ENCODE measurements at regions not wholly inside any gene's neighbourhood (a gene's known extent, or its start where the extent isn't known, plus 50 kb on each side); places are given as distances from the start of the nearest gene placed in this dataset.

- H3K4me2 ChIP-seq, result no peak overlapping the region
- H3K4me1 ChIP-seq (ENCODE audit: insufficient read depth), result no peaks in the 10 kb centered on the region
- no peak overlapping the region for H3K4me3 ChIP-seq
- no peak for DNase-seq (ENCODE audit: low spot score)
- no peak overlapping the region for H3K27ac ChIP-seq
- H3K9me2 ChIP-seq (replicated peaks; ENCODE audit: insufficient read depth), result no peaks in the 10 kb centered on the region
- no peaks in the 10 kb centered on the region for H3K9me3 ChIP-seq (ENCODE audit: low read depth)
- 85% methylated on average over 19 of the region's 19 CpGs for WGBS (ENCODE audit: low lambda C conversion rate, missing lambda C conversion rate)
- no peaks in the 10 kb centered on the region for H3K27me3 ChIP-seq
- H2AFZ ChIP-seq, result no peak overlapping the region
- no peak for TF ChIP-seq EZH2phosphoT487 (IDR thresholded peaks at IDR 0.05; ENCODE audit: low read depth, severe bottlenecking, unreplicated experiment)
- no peak for TF ChIP-seq CTCF (IDR thresholded peaks at IDR 0.05; ENCODE audit: poor library complexity)
- no peak for TF ChIP-seq EZH2 (IDR thresholded peaks at IDR 0.05; ENCODE audit: borderline replicate concordance)
- no peaks in the 10 kb centered on the region for H3K79me2 ChIP-seq
- no peaks in the 10 kb centered on the region for H4K20me1 ChIP-seq (ENCODE audit: insufficient read depth, poor library complexity, severe bottlenecking)
- H3K36me3 ChIP-seq (replicated peaks; ENCODE audit: insufficient read depth, low read depth), result no peaks in the 10 kb centered on the region
These were observed 134.2 kb downstream of the OR13A1 start for GRCh38 chr10:45180946-45181875.

- H3K4me3 ChIP-seq, result no peak overlapping the region
- WGBS (ENCODE audit: low lambda C conversion rate, missing lambda C conversion rate), result 90% methylated on average over 4 of the region's 4 CpGs
- no peaks in the 10 kb centered on the region for H3K27me3 ChIP-seq
- no peaks in the 10 kb centered on the region for H3K9me2 ChIP-seq (replicated peaks; ENCODE audit: insufficient read depth)
- H3K36me3 ChIP-seq (replicated peaks; ENCODE audit: insufficient read depth, low read depth), result no peaks in the 10 kb centered on the region
- DNase-seq (ENCODE audit: low spot score), result no peak
- H4K20me1 ChIP-seq (ENCODE audit: insufficient read depth, poor library complexity, severe bottlenecking), result no peaks in the 10 kb centered on the region
- no peaks in the 10 kb centered on the region for H3K79me2 ChIP-seq
- H3K9me3 ChIP-seq (ENCODE audit: low read depth), result no peaks in the 10 kb centered on the region
- TF ChIP-seq EZH2 (IDR thresholded peaks at IDR 0.05; ENCODE audit: borderline replicate concordance) (no peak), CTCF (IDR thresholded peaks at IDR 0.05; ENCODE audit: poor library complexity) (no peak), EZH2phosphoT487 (IDR thresholded peaks at IDR 0.05; ENCODE audit: low read depth, severe bottlenecking, unreplicated experiment) (no peak)
- H3K4me2 ChIP-seq, result no peak overlapping the region
- H3K27ac ChIP-seq, result no peak overlapping the region
- H2AFZ ChIP-seq, result no peak overlapping the region
- no peaks in the 10 kb centered on the region for H3K4me1 ChIP-seq (ENCODE audit: insufficient read depth)
These were observed 132.2 kb downstream of the OR13A1 start for GRCh38 chr10:45183174-45183573.

- Histone ChIP-seq H3K27ac (no peak overlapping the region), H3K4me1 (ENCODE audit: insufficient read depth) (no peaks in the 10 kb centered on the region), H3K36me3 (replicated peaks; ENCODE audit: insufficient read depth, low read depth) (no peaks in the 10 kb centered on the region), H3K79me2 (no peaks in the 10 kb centered on the region), H3K4me2 (no peak overlapping the region), H3K9me3 (ENCODE audit: low read depth) (no peaks in the 10 kb centered on the region), H3K9me2 (replicated peaks; ENCODE audit: insufficient read depth) (no peaks in the 10 kb centered on the region), H4K20me1 (ENCODE audit: insufficient read depth, poor library complexity, severe bottlenecking) (no peaks in the 10 kb centered on the region), H2AFZ (no peak overlapping the region), H3K4me3 (no peak overlapping the region), H3K27me3 (no peaks in the 10 kb centered on the region)
- DNase-seq (ENCODE audit: low spot score), result no peak
- WGBS (ENCODE audit: low lambda C conversion rate, missing lambda C conversion rate), result 96% methylated on average over 28 of the region's 28 CpGs
- TF ChIP-seq CTCF (IDR thresholded peaks at IDR 0.05; ENCODE audit: poor library complexity) (no peak), EZH2phosphoT487 (IDR thresholded peaks at IDR 0.05; ENCODE audit: low read depth, severe bottlenecking, unreplicated experiment) (no peak), EZH2 (IDR thresholded peaks at IDR 0.05; ENCODE audit: borderline replicate concordance) (no peak)
These were observed 117.5 kb downstream of the OR13A1 start for GRCh38 chr10:45197816-45198485.

All from hepatocyte (in vitro differentiated cells).